Endothelial cell (in vitro differentiated cells): ENCODE measurements at regions not wholly inside any gene's neighbourhood (a gene's known extent, or its start where the extent isn't known, plus 50 kb on each side); places are given as distances from the start of the nearest gene placed in this dataset.
"Not testable (repeated sequence)": the region's sequence is repeated elsewhere in the genome, so short reads cannot be mapped to it uniquely, and the experiment has no call there.

Source experiments
- DNase-seq: peaks from one replicate; pipeline ENCODE4 v3.0.0; 2021; ENCODE audit warnings: low spot score
- H3K27ac Mint-ChIP-seq: one replicate; pipeline ENCODE4 v1.8.0; 2021; ENCODE audit warnings: mixed read lengths, inconsistent platforms; ENCODE audit not compliant: unreplicated experiment
- H3K27me3 Mint-ChIP-seq: one replicate; pipeline ENCODE4 v1.8.0; 2021; ENCODE audit warnings: mild to moderate bottlenecking, moderate library complexity, mixed read lengths, inconsistent platforms; ENCODE audit not compliant: unreplicated experiment
- H3K36me3 Mint-ChIP-seq: one replicate; pipeline ENCODE4 v1.8.0; 2021; ENCODE audit warnings: mild to moderate bottlenecking, low read depth, mixed read lengths, inconsistent platforms; ENCODE audit not compliant: unreplicated experiment
- H3K4me1 Mint-ChIP-seq: one replicate; pipeline ENCODE4 v1.8.0; 2021; ENCODE audit warnings: mild to moderate bottlenecking, mixed read lengths, inconsistent platforms; ENCODE audit not compliant: unreplicated experiment
- H3K4me3 Mint-ChIP-seq: one replicate; pipeline ENCODE4 v1.8.0; 2021; ENCODE audit warnings: mild to moderate bottlenecking, mixed read lengths, inconsistent platforms; ENCODE audit not compliant: unreplicated experiment
- H3K9me3 Mint-ChIP-seq: one replicate; pipeline ENCODE4 v1.8.0; 2021; ENCODE audit warnings: mixed read lengths, inconsistent platforms; ENCODE audit not compliant: unreplicated experiment
- TF ChIP-seq, protein P1 (sequence below): fragments of 200-600 bp; sonication (generic); IDR thresholded peaks from one replicate; pipeline ENCODE4 v1.5.0; 2021; ENCODE audit warnings: antibody characterized with exemption; ENCODE audit not compliant: unreplicated experiment

DNA sequence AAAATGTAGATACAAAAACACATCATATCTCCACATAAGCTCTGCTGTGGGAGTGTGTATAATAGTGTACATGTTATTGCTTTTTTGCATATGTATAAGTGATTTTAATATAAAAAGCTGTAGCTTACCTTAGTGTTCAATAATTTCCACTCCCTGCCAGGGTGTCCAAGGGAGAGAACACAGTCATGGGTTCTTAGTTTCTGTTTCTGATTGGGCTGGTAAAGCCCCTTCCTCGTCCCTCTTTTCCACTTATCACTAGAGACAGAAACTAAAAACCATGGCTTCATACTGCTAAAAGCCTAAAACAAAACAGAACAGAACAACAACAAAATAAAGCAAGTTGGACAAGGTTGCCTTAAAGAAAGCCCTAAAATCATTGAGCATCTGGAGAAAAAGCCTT, 74.4 kb upstream of the S1PR3 start:
- Mint-ChIP-seq H3K27me3 (peaks cover 1% of the 10 kb centered on the region), H3K4me1 (no peaks in the 10 kb centered on the region), H3K36me3 (peaks cover 8% of the 10 kb centered on the region), H3K27ac (no peak overlapping the region), H3K9me3 (peaks cover 14% of the 10 kb centered on the region), H3K4me3 (no peak overlapping the region)
- no peak for DNase-seq
- TF ChIP-seq, protein P1, sequence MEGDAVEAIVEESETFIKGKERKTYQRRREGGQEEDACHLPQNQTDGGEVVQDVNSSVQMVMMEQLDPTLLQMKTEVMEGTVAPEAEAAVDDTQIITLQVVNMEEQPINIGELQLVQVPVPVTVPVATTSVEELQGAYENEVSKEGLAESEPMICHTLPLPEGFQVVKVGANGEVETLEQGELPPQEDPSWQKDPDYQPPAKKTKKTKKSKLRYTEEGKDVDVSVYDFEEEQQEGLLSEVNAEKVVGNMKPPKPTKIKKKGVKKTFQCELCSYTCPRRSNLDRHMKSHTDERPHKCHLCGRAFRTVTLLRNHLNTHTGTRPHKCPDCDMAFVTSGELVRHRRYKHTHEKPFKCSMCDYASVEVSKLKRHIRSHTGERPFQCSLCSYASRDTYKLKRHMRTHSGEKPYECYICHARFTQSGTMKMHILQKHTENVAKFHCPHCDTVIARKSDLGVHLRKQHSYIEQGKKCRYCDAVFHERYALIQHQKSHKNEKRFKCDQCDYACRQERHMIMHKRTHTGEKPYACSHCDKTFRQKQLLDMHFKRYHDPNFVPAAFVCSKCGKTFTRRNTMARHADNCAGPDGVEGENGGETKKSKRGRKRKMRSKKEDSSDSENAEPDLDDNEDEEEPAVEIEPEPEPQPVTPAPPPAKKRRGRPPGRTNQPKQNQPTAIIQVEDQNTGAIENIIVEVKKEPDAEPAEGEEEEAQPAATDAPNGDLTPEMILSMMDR, result no peak

GRCh38 chr9:88917375-88917774, 73.9 kb upstream of the S1PR3 start:
- peaks cover 14% of the 10 kb centered on the region for H3K9me3 Mint-ChIP-seq
- DNase-seq, result no peak
- no peak overlapping the region for H3K27ac Mint-ChIP-seq
- peaks cover 1% of the 10 kb centered on the region for H3K27me3 Mint-ChIP-seq
- no peak overlapping the region for H3K4me3 Mint-ChIP-seq
- TF ChIP-seq, protein P1, result no peak
- peaks cover 8% of the 10 kb centered on the region for H3K36me3 Mint-ChIP-seq
- no peaks in the 10 kb centered on the region for H3K4me1 Mint-ChIP-seq

DNA sequence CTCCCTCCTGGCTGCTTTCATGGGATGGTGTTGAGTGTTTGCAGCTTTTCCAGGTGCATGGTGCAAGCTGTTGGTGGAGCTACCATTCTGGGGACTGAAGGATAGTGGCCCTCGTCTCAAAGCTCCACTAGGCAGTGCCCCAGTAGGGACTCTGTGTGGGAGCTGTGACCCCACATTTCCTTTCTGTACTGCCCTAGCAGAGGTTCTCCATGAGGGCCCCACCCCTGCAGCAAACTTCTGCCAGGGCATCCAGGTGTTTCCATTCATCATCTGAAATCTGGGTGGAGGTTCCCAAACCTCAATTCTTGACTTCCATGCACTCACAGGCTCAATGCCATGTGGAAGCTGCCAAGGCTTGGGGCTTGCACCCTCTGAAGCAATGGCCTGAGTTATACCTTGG, 72.7 kb upstream of the S1PR3 start:
- H3K27me3 Mint-ChIP-seq, H3K4me3 Mint-ChIP-seq, H3K4me1 Mint-ChIP-seq, DNase-seq, H3K27ac Mint-ChIP-seq, H3K36me3 Mint-ChIP-seq: not testable (repeated sequence)
- H3K9me3 Mint-ChIP-seq, result peaks cover 14% of the 10 kb centered on the region

GRCh38 chr9:88920645-88921044, 70.6 kb upstream of the S1PR3 start:
- peaks cover 1% of the 10 kb centered on the region for H3K27me3 Mint-ChIP-seq
- no peak overlapping the region for H3K4me3 Mint-ChIP-seq
- no peak for DNase-seq
- TF ChIP-seq, protein P1, result no peak
- H3K36me3 Mint-ChIP-seq, result peaks cover 8% of the 10 kb centered on the region
- no peaks in the 10 kb centered on the region for H3K4me1 Mint-ChIP-seq
- no peak overlapping the region for H3K27ac Mint-ChIP-seq
- H3K9me3 Mint-ChIP-seq, result peaks cover 14% of the 10 kb centered on the region

- Mint-ChIP-seq H3K4me3 (no peak overlapping the region), H3K36me3 (peaks cover 8% of the 10 kb centered on the region), H3K4me1 (no peaks in the 10 kb centered on the region), H3K27ac (no peak overlapping the region), H3K9me3 (peaks cover 13% of the 10 kb centered on the region), H3K27me3 (peaks cover 2% of the 10 kb centered on the region)
- TF ChIP-seq, protein P1, result no peak
- no peak for DNase-seq
These were observed 69.2 kb upstream of the S1PR3 start for GRCh38 chr9:88922091-88922490.

DNA sequence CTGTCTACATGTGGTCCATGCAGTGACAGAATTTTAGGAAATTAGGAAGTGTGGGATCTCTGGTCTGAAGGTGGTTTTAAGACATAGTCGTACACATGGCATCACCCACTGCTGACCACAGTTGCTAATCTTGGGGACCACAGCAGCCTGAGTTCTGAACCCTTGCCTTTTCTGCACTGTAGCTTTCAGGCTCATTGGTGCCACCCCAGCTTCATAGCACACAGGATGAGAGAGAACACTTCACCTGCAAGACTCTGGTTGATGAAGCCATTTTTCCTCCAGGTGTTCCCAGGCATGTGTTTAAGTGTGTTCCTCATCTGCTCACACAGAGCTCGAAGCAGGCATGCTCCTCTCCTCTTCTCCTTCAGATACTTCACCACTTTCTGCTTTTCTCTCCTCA, 68.2 kb upstream of the S1PR3 start:
- H3K4me1 Mint-ChIP-seq, result no peaks in the 10 kb centered on the region
- TF ChIP-seq, protein P1, result no peak
- peaks cover 8% of the 10 kb centered on the region for H3K9me3 Mint-ChIP-seq
- H3K36me3 Mint-ChIP-seq, result peaks cover 8% of the 10 kb centered on the region
- no peak overlapping the region for H3K27ac Mint-ChIP-seq
- peaks cover 2% of the 10 kb centered on the region for H3K27me3 Mint-ChIP-seq
- H3K4me3 Mint-ChIP-seq, result no peak overlapping the region
- DNase-seq, result no peak
